GM12873 (cell line): ENCODE measurements at regions not wholly inside any gene's neighbourhood (a gene's known extent, or its start where the extent isn't known, plus 50 kb on each side); places are given as distances from the start of the nearest gene placed in this dataset.

Experiments used
- CTCF ChIP-seq: IDR thresholded peaks from 2 replicates; pipeline ENCODE4 v1.5.1; 2012; ENCODE audit warnings: low read depth, mild to moderate bottlenecking, moderate library complexity, low read length, control low read depth; ENCODE audit not compliant: insufficient read depth; ENCODE audit errors: missing control alignments

GRCh38 chr16:85330006-85330693 lies 217.9 kb upstream of the CIBAR2 start:
- no peak for TF ChIP-seq CTCF

- peak; percentile 60 for TF ChIP-seq CTCF
Observed at GRCh38 chr16:85330694-85331188, 218.5 kb upstream of the CIBAR2 start.

GRCh38 chr16:85331688-85332087 lies 219.4 kb upstream of the CIBAR2 start:
- no peak for TF ChIP-seq CTCF

GRCh38 chr16:85332175-85332574 lies 219.9 kb upstream of the CIBAR2 start:
- TF ChIP-seq CTCF = no peak

- no peak for TF ChIP-seq CTCF
Observed at GRCh38 chr16:85333337-85333736, 221.1 kb upstream of the CIBAR2 start.

GRCh38 chr16:85333744-85334640 lies 221.7 kb upstream of the CIBAR2 start:
- no peak for TF ChIP-seq CTCF

- TF ChIP-seq CTCF = no peak
Observed at GRCh38 chr16:85334718-85335583, 222.7 kb upstream of the CIBAR2 start.
